Activated naive CD8-positive, alpha-beta T cell treated with anti-CD3 and anti-CD28 coated beads, Interleukin-2, amount 10 ng/mL, durations not matched to agents 7 days and 5 days (primary cell): ENCODE measurements at regions not wholly inside any gene's neighbourhood (a gene's known extent, or its start where the extent isn't known, plus 50 kb on each side); places are given as distances from the start of the nearest gene placed in this dataset. TPM values are rescaled to one million over a fixed set of nuclear protein-coding genes. Genes with fewer than 3 reads are reported as not detected.

Source experiments
- microRNA-seq: library from miRNA; unstranded; fragments of <30 nt; microRNA quantifications from one replicate; pipeline ENCODE4 v1.2.0, GENCODE V29; 2022

Small RNAs in the stretch of these regions (microRNA-seq; reads per million reads assigned to microRNA genes)
- gene MIR548I2 = not detected
